ENCODE measurements at regions not wholly inside any gene's neighbourhood (a gene's known extent, or its start where the extent isn't known, plus 50 kb on each side); places are given as distances from the start of the nearest gene placed in this dataset.

GRCh38 chr1:223001653-223002634, 141.1 kb downstream of the TLR5 start:
- Histone ChIP-seq H3K36me3 (ENCODE audit: control insufficient read depth in 1 of 2, insufficient read depth in 2 of 2, low read length in 2 of 2) (peaks cover 6 to 22% of the 10 kb centered on the region in 2 donors), H3K4me3 (ENCODE audit: low read depth in 1 of 2, low read length in 2 of 2) (no peak overlapping the region)

DNA sequence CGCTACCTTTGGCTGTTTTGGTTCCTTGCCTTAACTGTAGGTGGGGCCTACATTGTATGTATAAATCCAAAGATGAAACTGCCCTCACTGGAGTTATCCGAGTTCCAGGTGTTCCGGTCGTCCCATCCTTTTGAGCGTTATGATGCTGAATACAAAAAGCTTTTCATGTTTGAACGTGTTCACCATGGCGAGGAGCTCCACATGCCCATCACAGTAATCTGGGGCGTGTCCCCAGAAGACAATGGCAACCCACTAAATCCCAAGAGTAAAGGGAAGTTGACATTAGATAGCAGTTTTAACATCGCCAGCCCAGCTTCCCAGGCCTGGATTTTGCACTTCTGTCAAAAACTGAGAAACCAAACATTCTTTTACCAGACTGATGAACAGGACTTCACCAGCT, 139.5 kb downstream of the TLR5 start:
- Histone ChIP-seq H3K27ac (ENCODE audit: low read depth, low read length) (no peak overlapping the region), H3K9me3 (ENCODE audit: control insufficient read depth in 1 of 2, low read length in 2 of 2) (no peaks in the 10 kb centered on the region), H3K9ac (ENCODE audit: low read depth in 1 of 2, low read length in 2 of 2) (no peak overlapping the region), H3K4me1 (ENCODE audit: control insufficient read depth in 1 of 2, insufficient read depth in 2 of 2, low read length in 2 of 2) (peaks cover 6 to 21% of the 10 kb centered on the region in 2 donors), H3K4me3 (ENCODE audit: low read depth in 1 of 2, low read length in 2 of 2) (no peak overlapping the region), H3K27me3 (ENCODE audit: control insufficient read depth in 1 of 2, insufficient read depth in 2 of 2, low read length in 2 of 2) (no peaks in the 10 kb centered on the region), H3K36me3 (ENCODE audit: control insufficient read depth in 1 of 2, insufficient read depth in 2 of 2, low read length in 2 of 2) (peaks cover 6 to 22% of the 10 kb centered on the region in 2 donors)

More at GRCh38 chr1:223001653-223002634, 141.1 kb downstream of the TLR5 start:
- Histone ChIP-seq H3K4me1 (ENCODE audit: control insufficient read depth in 1 of 2, insufficient read depth in 2 of 2, low read length in 2 of 2) (peaks cover 6 to 21% of the 10 kb centered on the region in 2 donors), H3K9ac (ENCODE audit: low read depth in 1 of 2, low read length in 2 of 2) (no peak overlapping the region), H3K9me3 (ENCODE audit: control insufficient read depth in 1 of 2, low read length in 2 of 2) (no peaks in the 10 kb centered on the region), H3K27me3 (ENCODE audit: control insufficient read depth in 1 of 2, insufficient read depth in 2 of 2, low read length in 2 of 2) (no peaks in the 10 kb centered on the region), H3K27ac (ENCODE audit: low read depth, low read length) (no peak overlapping the region)

- Histone ChIP-seq H3K4me1 (ENCODE audit: control insufficient read depth in 1 of 2, insufficient read depth in 2 of 2, low read length in 2 of 2) (peaks cover 0 to 6% of the 10 kb centered on the region in 2 donors), H3K4me3 (ENCODE audit: low read depth in 1 of 2, low read length in 2 of 2) (no peak overlapping the region), H3K27ac (ENCODE audit: low read depth, low read length) (no peak overlapping the region)
Observed at GRCh38 chr1:223006371-223006770, 136.7 kb downstream of the TLR5 start.

GRCh38 chr1:223006917-223007648, 136.0 kb downstream of the TLR5 start:
- no peak overlapping the region for H3K27ac ChIP-seq (ENCODE audit: low read depth, low read length)
- H3K36me3 ChIP-seq (ENCODE audit: control insufficient read depth in 1 of 2, insufficient read depth in 2 of 2, low read length in 2 of 2): peaks cover 6 to 22% of the 10 kb centered on the region in 2 donors
- no peak overlapping the region for H3K9ac ChIP-seq (ENCODE audit: low read depth in 1 of 2, low read length in 2 of 2)
- no peak overlapping the region for H3K4me3 ChIP-seq (ENCODE audit: low read depth in 1 of 2, low read length in 2 of 2)
- no peaks in the 10 kb centered on the region for H3K4me1 ChIP-seq (ENCODE audit: control insufficient read depth in 1 of 2, insufficient read depth in 2 of 2, low read length in 2 of 2)
- H3K27me3 ChIP-seq (ENCODE audit: control insufficient read depth in 1 of 2, insufficient read depth in 2 of 2, low read length in 2 of 2): no peaks in the 10 kb centered on the region
- H3K9me3 ChIP-seq (ENCODE audit: control insufficient read depth in 1 of 2, low read length in 2 of 2): no peaks in the 10 kb centered on the region

More at GRCh38 chr1:223006371-223006770, 136.7 kb downstream of the TLR5 start:
- H3K36me3 ChIP-seq (ENCODE audit: control insufficient read depth in 1 of 2, insufficient read depth in 2 of 2, low read length in 2 of 2): peaks cover 6 to 22% of the 10 kb centered on the region in 2 donors
- no peaks in the 10 kb centered on the region for H3K27me3 ChIP-seq (ENCODE audit: control insufficient read depth in 1 of 2, insufficient read depth in 2 of 2, low read length in 2 of 2)
- H3K9me3 ChIP-seq (ENCODE audit: control insufficient read depth in 1 of 2, low read length in 2 of 2): no peaks in the 10 kb centered on the region
- H3K9ac ChIP-seq (ENCODE audit: low read depth in 1 of 2, low read length in 2 of 2): no peak overlapping the region

DNA sequence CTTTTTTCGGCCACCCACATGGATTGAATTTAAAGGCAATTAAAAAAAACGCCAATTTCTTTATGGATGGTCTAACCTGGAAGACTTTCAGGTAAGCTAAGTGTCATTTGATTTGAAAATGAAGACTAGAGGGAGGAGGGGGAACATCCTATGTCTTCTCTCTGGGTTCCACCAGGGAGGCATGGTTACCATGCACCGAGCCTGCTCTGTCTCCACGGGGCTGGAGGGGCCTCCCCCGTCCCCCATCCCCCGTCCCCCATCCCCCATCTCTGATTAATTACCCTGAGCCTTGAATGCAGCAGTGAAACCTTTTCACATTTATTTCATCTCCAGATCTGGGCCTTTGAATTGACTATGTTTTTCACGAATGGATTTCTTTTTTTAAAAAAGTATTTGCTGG, 135.1 kb downstream of the TLR5 start:
- Histone ChIP-seq H3K4me3 (ENCODE audit: low read depth in 1 of 2, low read length in 2 of 2) (no peak overlapping the region), H3K4me1 (ENCODE audit: control insufficient read depth in 1 of 2, insufficient read depth in 2 of 2, low read length in 2 of 2) (no peaks in the 10 kb centered on the region), H3K9ac (ENCODE audit: low read depth in 1 of 2, low read length in 2 of 2) (no peak overlapping the region), H3K9me3 (ENCODE audit: control insufficient read depth in 1 of 2, low read length in 2 of 2) (no peaks in the 10 kb centered on the region), H3K36me3 (ENCODE audit: control insufficient read depth in 1 of 2, insufficient read depth in 2 of 2, low read length in 2 of 2) (peaks cover 0 to 13% of the 10 kb centered on the region in 2 donors), H3K27ac (ENCODE audit: low read depth, low read length) (no peak overlapping the region), H3K27me3 (ENCODE audit: control insufficient read depth in 1 of 2, insufficient read depth in 2 of 2, low read length in 2 of 2) (no peaks in the 10 kb centered on the region)

DNA sequence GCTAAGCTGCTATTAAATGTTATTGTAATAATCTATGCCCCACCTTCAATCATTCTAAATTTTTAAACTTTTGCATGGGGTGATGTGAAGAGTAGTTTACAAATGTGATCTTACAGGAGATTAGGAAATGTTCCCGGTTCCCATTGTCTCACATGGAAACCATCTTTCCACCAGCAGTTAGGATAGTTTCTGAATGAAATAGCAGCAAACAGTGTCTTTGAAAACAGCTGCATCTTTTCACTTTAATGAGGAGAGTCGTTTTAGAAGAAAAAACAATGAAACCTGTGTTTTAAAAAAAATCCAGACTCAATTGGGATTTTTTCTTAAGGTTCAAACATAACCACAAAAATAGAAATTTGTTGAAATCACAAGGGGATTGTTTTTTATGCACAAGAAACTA, 134.2 kb downstream of the TLR5 start:
- no peak overlapping the region for H3K27ac ChIP-seq (ENCODE audit: low read depth, low read length)
- H3K9me3 ChIP-seq (ENCODE audit: control insufficient read depth in 1 of 2, low read length in 2 of 2): no peaks in the 10 kb centered on the region

DNA sequence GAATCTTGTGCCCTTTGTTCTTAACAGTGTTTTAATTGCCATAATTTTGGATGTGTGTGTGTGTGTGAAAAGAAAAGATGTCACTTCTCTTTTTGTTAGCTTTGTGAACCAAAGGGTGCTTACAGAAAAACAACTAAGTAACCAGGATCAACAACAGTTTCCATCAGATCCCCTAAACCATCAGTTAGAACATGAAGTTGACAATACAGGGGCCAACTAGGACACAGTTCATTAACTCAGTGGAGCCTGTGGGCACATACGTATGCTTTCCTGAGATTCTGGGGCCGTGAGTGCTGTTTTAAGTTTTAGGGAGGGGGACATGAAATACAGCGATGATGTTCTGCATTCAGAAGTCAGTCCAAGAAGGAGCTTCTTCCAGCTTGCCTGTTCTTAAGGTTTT, 133.6 kb downstream of the TLR5 start:
- H3K4me1 ChIP-seq (ENCODE audit: control insufficient read depth in 1 of 2, insufficient read depth in 2 of 2, low read length in 2 of 2): no peaks in the 10 kb centered on the region
- no peak overlapping the region for H3K9ac ChIP-seq (ENCODE audit: low read depth in 1 of 2, low read length in 2 of 2)
- no peak overlapping the region for H3K4me3 ChIP-seq (ENCODE audit: low read depth in 1 of 2, low read length in 2 of 2)
- H3K27me3 ChIP-seq (ENCODE audit: control insufficient read depth in 1 of 2, insufficient read depth in 2 of 2, low read length in 2 of 2): no peaks in the 10 kb centered on the region
- peaks cover 0 to 3% of the 10 kb centered on the region in 2 donors for H3K36me3 ChIP-seq (ENCODE audit: control insufficient read depth in 1 of 2, insufficient read depth in 2 of 2, low read length in 2 of 2)
- no peaks in the 10 kb centered on the region for H3K9me3 ChIP-seq (ENCODE audit: control insufficient read depth in 1 of 2, low read length in 2 of 2)
- no peak overlapping the region for H3K27ac ChIP-seq (ENCODE audit: low read depth, low read length)

More for the DNA sequence above, 134.2 kb downstream of the TLR5 start:
- Histone ChIP-seq H3K4me3 (ENCODE audit: low read depth in 1 of 2, low read length in 2 of 2) (no peak overlapping the region), H3K36me3 (ENCODE audit: control insufficient read depth in 1 of 2, insufficient read depth in 2 of 2, low read length in 2 of 2) (peaks cover 0 to 8% of the 10 kb centered on the region in 2 donors), H3K4me1 (ENCODE audit: control insufficient read depth in 1 of 2, insufficient read depth in 2 of 2, low read length in 2 of 2) (no peaks in the 10 kb centered on the region), H3K27me3 (ENCODE audit: control insufficient read depth in 1 of 2, insufficient read depth in 2 of 2, low read length in 2 of 2) (no peaks in the 10 kb centered on the region), H3K9ac (ENCODE audit: low read depth in 1 of 2, low read length in 2 of 2) (no peak overlapping the region)

GRCh38 chr1:223010582-223011504, 132.2 kb downstream of the TLR5 start:
- no peaks in the 10 kb centered on the region for H3K9me3 ChIP-seq (ENCODE audit: control insufficient read depth in 1 of 2, low read length in 2 of 2)
- no peak overlapping the region for H3K9ac ChIP-seq (ENCODE audit: low read depth in 1 of 2, low read length in 2 of 2)
- no peaks in the 10 kb centered on the region for H3K27me3 ChIP-seq (ENCODE audit: control insufficient read depth in 1 of 2, insufficient read depth in 2 of 2, low read length in 2 of 2)
- no peak overlapping the region for H3K27ac ChIP-seq (ENCODE audit: low read depth, low read length)
- no peak overlapping the region for H3K4me3 ChIP-seq (ENCODE audit: low read depth in 1 of 2, low read length in 2 of 2)
- H3K4me1 ChIP-seq (ENCODE audit: control insufficient read depth in 1 of 2, insufficient read depth in 2 of 2, low read length in 2 of 2): no peaks in the 10 kb centered on the region
- no peaks in the 10 kb centered on the region for H3K36me3 ChIP-seq (ENCODE audit: control insufficient read depth in 1 of 2, insufficient read depth in 2 of 2, low read length in 2 of 2)

GRCh38 chr1:223011505-223011856, 131.6 kb downstream of the TLR5 start:
- Histone ChIP-seq H3K36me3 (ENCODE audit: control insufficient read depth in 1 of 2, insufficient read depth in 2 of 2, low read length in 2 of 2) (no peaks in the 10 kb centered on the region), H3K27me3 (ENCODE audit: control insufficient read depth in 1 of 2, insufficient read depth in 2 of 2, low read length in 2 of 2) (no peaks in the 10 kb centered on the region), H3K4me3 (ENCODE audit: low read depth in 1 of 2, low read length in 2 of 2) (no peak overlapping the region), H3K27ac (ENCODE audit: low read depth, low read length) (no peak overlapping the region), H3K9ac (ENCODE audit: low read depth in 1 of 2, low read length in 2 of 2) (no peak overlapping the region), H3K4me1 (ENCODE audit: control insufficient read depth in 1 of 2, insufficient read depth in 2 of 2, low read length in 2 of 2) (no peaks in the 10 kb centered on the region), H3K9me3 (ENCODE audit: control insufficient read depth in 1 of 2, low read length in 2 of 2) (no peaks in the 10 kb centered on the region)
